ENCODE measurements at regions not wholly inside any gene's neighbourhood (a gene's known extent, or its start where the extent isn't known, plus 50 kb on each side); places are given as distances from the start of the nearest gene placed in this dataset.

DNA sequence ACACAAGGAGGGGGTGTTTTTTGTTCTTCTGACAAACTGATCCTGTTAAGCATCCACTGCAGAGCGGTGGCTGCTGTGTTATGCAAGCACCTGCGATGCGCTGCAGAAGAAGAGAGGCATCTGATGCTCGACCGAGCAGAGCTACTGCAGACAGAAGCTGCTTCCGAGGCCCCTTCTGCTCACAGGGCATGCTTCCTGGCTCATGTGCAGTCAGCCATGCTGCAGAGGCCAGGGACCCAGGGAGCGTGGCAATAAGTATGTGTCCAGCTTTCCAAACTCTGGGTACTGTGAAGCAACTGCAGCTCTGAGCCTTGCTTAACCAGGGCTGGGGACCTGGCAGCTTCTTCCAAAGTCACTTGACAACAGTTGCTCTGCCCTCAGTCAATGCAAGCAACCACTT is 448.6 kb upstream of the RBFOX1 start:
- TF ChIP-seq POLR2AphosphoS5 (IDR thresholded peaks at IDR 0.05; ENCODE audit: low read depth, low read length), result no peak
- TF ChIP-seq POLR2A (IDR thresholded peaks at IDR 0.05; ENCODE audit: low read depth, low read length), result no peak
- TF ChIP-seq TAF1 (IDR thresholded peaks at IDR 0.05; ENCODE audit: borderline replicate concordance, low read depth, low read length), result no peak

All from GM12892 (cell line).